GM21619 (cell line): ENCODE measurements at regions not wholly inside any gene's neighbourhood (a gene's known extent, or its start where the extent isn't known, plus 50 kb on each side); places are given as distances from the start of the nearest gene placed in this dataset.
"Not testable (repeated sequence)": the region's sequence is repeated elsewhere in the genome, so short reads cannot be mapped to it uniquely, and the experiment has no call there.

Source experiments
- ATAC-seq: cut with Tn5 transposase; IDR thresholded peaks from one replicate; pipeline ENCODE4 v1.9.1; 2021; ENCODE audit not compliant: unreplicated experiment

GRCh38 chr7:81195033-81195432 lies 276.2 kb upstream of the SEMA3C start:
- ATAC-seq = no peak

- no peak for ATAC-seq
Observed at GRCh38 chr7:81190997-81191768, 272.3 kb upstream of the SEMA3C start.

- ATAC-seq = no peak
Observed at GRCh38 chr7:81187753-81188152, 268.9 kb upstream of the SEMA3C start.

- ATAC-seq = no peak
Observed at GRCh38 chr7:81186691-81187090, 267.8 kb upstream of the SEMA3C start.

DNA sequence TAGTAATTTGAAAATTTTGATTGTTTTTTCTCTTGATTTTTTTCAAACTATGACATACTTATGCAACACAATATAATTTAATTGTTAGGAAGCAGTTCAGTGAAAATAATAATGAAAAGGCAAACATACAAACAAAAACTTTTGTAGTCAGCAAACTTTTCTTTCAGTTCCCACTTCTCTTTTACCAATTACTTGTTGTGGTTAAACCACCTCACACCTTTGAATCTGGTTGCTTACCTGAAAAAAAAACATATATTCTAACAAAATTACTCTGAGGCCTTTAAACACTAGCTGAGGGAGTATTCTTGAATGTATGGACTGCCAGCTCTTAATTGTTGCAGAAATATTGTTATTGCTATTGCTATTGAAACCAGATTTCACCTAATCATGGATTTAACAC lies 266.2 kb upstream of the SEMA3C start:
- ATAC-seq = no peak

GRCh38 chr7:81183326-81183725 lies 264.5 kb upstream of the SEMA3C start:
- no peak for ATAC-seq

- not testable (repeated sequence) for ATAC-seq
Observed at GRCh38 chr7:81182056-81182455, 263.2 kb upstream of the SEMA3C start.

DNA sequence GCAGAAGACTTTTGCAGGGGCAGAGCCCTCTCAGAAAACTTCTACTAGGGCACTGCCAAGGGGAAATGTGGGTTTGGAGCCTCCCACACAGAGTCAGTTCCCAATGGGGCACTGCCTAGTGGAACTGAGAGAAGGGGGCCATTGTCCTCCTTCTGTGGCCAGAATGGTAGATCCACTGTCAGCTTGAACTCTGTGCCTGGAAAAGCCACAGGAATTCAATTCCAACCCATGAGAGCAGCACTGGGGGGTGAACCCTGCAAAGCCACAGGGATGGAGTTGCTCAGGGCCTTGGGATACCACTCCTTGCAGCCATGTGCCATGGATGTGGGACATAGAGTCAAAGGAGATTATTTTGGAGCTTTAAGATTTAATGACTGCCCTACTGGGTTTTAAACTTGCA lies 262.2 kb upstream of the SEMA3C start:
- no peak for ATAC-seq

- no peak for ATAC-seq
Observed at GRCh38 chr7:81180573-81180972, 261.7 kb upstream of the SEMA3C start.

DNA sequence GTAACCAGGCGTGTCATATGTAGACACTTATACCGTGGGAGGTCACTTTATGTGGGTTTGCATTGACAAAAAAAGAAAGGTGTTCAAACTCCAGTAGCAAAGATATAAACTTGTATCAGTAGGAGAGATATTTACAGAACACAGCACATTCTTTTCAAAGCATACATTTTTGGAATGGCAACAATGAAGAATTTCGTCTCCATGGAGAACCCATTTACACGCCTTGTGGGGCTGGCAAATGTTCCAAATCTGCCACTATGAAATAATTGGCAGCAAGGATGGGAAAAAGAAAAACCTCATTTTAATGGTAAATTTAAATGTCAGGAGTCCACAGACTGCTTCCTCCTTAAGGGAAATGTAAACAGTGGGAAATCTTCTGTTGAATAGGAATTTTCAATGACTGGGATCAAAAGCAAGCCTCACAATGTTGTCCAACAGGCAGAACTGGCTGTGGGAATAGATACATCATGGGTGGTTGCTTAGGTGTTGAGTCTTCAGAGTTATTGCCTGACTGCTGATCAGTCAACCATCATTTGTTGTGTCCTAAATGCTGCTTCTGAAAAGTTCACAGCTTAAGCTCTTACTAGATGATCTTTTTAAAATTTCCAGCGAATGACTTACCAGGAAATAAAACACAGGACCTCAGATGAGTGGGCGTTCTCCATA lies 256.6 kb upstream of the SEMA3C start:
- ATAC-seq = no peak

DNA sequence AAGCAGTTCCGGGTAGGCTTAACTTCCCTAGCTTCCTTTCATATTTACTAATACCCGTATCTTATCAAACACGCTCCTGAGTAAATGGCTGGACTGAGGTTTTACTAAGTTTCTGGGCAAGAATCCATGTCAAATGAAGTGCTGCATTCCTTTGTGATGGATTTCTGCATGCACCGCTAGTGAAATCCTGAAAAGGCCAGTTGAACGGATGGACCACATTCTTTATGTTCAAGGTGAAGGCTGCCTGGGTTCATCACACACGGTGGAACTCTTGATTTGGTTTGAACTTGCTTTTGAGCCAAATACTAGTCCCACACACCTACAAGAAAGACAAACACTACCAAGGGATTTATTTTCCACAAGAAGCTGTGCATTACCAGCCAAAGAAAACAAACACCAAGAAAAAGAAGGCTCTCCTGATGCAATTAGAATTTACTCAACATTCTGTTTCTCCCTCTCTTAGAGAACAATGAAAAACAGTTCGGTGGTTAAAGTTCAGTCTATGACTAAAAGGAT lies 255.0 kb upstream of the SEMA3C start:
- ATAC-seq = no peak

GRCh38 chr7:81170291-81170690 lies 251.4 kb upstream of the SEMA3C start:
- no peak for ATAC-seq

- no peak for ATAC-seq
Observed at GRCh38 chr7:81167934-81168333, 249.1 kb upstream of the SEMA3C start.

DNA sequence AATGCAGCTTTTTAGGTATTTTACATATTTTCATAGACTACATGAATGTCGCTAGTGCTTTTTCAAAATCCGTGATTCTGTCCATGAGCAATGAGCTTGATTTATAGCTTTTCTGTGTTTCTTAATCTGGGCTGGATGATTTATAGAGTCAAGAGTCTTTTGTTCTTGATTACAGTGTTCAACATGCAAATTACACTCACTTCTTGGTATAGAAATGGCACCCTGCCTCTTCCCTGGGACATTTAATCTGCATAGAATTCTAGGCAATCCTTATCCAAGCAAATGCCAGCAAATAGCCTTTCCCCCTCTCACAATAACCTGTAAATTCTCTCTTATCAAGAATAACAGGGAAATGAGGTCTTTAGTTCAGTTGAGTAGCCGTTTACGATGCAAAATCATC lies 246.2 kb upstream of the SEMA3C start:
- ATAC-seq = no peak

DNA sequence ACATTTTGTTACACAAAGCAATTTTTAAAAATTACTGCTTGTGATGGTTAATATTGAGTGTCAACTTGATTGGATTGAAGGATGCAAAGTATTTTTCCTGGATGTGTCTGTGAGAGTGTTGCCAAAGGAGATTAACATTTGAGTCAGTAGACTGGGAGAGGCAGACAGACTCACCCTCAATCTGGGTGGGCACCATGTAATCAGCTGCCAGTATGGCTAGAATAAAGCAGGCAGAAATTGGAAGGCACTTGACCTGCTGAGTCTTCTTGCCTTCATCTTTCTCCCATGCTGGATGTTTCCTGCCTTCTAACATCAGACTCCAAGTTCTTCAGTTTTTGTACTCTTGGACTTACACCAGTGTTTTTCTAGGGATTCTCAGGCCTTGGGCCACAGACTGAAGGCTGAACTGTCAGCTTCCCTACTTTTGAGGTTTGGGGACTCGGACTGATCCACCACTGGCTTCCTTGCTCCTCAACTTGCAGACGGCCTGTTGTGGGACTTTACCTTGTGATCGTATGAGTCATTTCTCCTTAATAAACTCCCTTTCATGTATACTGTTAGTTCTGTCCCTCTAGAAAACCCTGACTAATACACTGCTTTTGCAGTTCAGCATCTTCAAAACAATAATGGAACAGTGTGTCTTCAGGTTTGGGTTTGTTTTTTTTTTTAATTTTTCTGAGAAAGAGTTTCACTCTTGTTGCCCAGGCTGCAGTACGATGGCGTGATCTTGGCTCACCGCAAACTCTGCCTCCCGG lies 244.1 kb upstream of the SEMA3C start:
- ATAC-seq = no peak

GRCh38 chr7:81162234-81162633 lies 243.4 kb upstream of the SEMA3C start:
- no peak for ATAC-seq

GRCh38 chr7:81161451-81162075 lies 242.7 kb upstream of the SEMA3C start:
- ATAC-seq = no peak

DNA sequence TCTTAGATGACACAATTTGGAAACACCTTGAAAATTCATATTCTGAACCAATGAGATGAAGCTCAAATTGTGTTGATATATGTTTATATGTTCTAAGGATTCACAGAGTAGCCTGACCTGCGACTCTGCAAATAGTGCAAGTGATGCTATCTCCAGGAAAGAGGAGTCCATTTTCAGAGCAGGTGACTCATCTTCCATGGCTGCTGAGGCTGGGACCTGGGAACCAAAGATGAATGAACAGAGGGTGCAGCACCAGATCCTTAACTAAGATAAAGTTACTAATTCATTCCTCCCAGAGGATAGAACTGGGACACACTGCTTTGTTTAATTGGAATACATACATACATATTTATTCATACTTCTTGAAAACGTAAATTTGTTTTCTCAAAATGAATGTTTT lies 240.6 kb upstream of the SEMA3C start:
- ATAC-seq = no peak

DNA sequence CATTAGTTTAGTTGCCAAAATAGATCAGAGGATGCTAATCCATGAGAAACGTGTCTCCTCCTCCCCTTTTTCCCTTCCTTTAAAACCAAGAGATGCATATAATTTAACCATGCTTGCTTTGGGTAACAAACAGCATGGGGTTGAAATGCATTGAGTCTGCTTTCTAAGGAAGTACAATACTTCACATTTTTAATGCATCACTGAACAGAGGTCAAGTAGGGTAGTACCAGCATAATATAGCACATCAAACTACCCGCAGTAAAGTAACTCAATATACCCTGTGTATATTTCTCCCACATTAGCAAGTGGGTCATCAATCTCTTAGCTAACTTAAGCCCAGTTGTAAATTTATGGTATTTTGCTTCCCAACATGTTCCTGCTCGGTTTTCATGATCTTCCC lies 239.3 kb upstream of the SEMA3C start:
- no peak for ATAC-seq

DNA sequence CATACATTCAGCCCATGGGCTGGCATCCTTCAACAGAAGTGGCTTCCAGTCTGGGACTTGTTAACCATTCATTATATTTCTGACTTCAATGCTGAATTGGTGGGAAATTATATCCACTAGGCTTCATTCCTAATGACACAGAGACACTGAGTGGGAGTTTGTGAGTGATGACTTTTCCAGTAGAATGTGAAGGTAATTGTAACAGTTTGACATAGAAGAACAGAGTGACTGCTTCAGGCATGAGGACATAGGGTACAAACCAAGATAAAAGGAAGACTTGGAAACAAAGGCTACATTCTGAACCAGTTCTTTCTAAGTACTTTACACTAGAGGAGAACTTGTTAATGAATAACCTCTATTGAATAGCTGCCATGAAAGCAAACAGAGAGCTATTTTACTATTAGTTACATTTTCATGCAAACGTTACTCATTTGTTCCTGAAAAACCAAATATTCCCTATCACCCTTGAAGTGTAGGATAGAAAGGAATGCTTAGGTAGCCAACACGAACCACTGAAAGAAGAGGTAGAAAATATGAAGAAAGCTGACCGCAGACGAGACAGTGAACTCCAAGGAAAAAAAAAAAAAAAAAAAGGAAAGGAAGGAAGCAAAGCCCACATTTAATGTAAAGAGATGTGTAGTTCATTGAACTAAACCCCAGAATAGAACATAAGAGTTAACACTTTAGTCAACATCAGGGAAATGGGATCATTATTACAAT lies 237.0 kb upstream of the SEMA3C start:
- no peak for ATAC-seq

DNA sequence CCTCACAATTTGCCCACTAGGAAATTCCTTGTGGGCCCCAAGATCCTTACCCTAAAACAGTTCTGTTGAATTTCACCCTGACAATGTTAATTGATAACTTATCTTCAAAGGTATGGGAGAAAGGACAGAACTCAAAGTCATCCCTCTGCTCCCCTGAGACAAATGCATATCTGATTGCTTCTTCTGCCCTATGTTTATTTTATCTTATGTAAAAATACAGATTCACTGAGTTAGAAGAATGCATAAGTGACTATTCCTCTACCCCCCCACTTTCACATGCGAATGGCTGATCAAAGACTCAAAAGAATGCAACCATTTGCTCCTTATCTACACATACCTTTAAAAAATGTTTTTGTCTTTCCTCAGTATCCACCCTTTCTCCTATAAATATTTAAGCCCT lies 235.7 kb upstream of the SEMA3C start:
- no peak for ATAC-seq
